Mucosa of descending colon (tissue), 3 donors: ENCODE measurements at regions not wholly inside any gene's neighbourhood (a gene's known extent, or its start where the extent isn't known, plus 50 kb on each side); places are given as distances from the start of the nearest gene placed in this dataset.
"Not testable (repeated sequence)": the region's sequence is repeated elsewhere in the genome, so short reads cannot be mapped to it uniquely, and the experiment has no call there.

Experiments
- ATAC-seq: fragments of 200-7000 bp; cut with Tn5 transposase; one replicate; pipeline ENCODE4 v1.9.1; 2020; ENCODE audit warnings: mild to moderate bottlenecking, moderate library complexity
- DNase-seq, 3 donors: peaks; one replicate each; pipeline ENCODE4 v3.0.0-alpha.2; 2020
- H3K36me3 ChIP-seq: fragments of 200-600 bp; one replicate; pipeline ENCODE4 v1.8.0; 2021; ENCODE audit warnings: low read depth, mild to moderate bottlenecking
- H3K4me1 ChIP-seq: fragments of 200-600 bp; one replicate; pipeline ENCODE4 v1.8.0; 2021; ENCODE audit warnings: low read depth, mild to moderate bottlenecking
- H3K4me3 ChIP-seq: fragments of 200-600 bp; one replicate; pipeline ENCODE4 v1.8.0; 2021; ENCODE audit warnings: mild to moderate bottlenecking
- H3K9me3 ChIP-seq: fragments of 200-600 bp; one replicate; pipeline ENCODE4 v1.8.0; 2021; ENCODE audit warnings: mild to moderate bottlenecking
- intact Hi-C, 2 donors: fragments of 100-400 bp; cut with DNase I in 1 of 2; cut with micrococcal nuclease in 1 of 2; formaldehyde crosslinking; loops; one replicate each; pipeline versions ENCODE4 v1.11.0 to v1.11.1; 2022; cut with DNase I, micrococcal nuclease
- TF ChIP-seq, protein P1 (sequence below): fragments of 200-600 bp; IDR thresholded peaks from one replicate; pipeline ENCODE4 v1.8.0; 2022; ENCODE audit warnings: antibody characterized with exemption, mild to moderate bottlenecking
- donor health status: DM: no; HTN: no; CAD: no; lungs with moderate emphysema.
- donor health status: DM: no; HTN: no; CAD: no.
- donor health status: DM: no; HTN: yes; CAD: no.

DNA sequence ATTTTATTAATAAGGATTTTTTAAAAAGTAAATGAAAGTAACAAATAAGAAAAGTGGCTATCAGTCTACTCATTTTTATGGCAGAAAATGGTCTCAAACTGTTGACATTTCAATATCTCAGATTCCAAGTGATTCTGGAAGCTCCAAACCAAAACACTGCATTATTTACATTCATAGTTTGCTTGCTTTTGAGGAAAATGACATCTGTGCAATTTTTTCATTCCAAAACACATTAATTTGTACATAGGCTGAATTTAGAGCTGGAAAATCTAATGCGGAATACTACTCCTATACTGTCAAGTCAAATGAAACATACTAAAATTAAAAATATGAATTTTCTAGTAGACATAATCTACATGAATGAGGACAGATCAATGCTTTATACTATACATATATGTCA lies 1047.6 kb downstream of the CDH9 start:
- TF ChIP-seq, protein P1, sequence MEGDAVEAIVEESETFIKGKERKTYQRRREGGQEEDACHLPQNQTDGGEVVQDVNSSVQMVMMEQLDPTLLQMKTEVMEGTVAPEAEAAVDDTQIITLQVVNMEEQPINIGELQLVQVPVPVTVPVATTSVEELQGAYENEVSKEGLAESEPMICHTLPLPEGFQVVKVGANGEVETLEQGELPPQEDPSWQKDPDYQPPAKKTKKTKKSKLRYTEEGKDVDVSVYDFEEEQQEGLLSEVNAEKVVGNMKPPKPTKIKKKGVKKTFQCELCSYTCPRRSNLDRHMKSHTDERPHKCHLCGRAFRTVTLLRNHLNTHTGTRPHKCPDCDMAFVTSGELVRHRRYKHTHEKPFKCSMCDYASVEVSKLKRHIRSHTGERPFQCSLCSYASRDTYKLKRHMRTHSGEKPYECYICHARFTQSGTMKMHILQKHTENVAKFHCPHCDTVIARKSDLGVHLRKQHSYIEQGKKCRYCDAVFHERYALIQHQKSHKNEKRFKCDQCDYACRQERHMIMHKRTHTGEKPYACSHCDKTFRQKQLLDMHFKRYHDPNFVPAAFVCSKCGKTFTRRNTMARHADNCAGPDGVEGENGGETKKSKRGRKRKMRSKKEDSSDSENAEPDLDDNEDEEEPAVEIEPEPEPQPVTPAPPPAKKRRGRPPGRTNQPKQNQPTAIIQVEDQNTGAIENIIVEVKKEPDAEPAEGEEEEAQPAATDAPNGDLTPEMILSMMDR = no peak
- Histone ChIP-seq H3K9me3 (peaks cover 59% of the 10 kb centered on the region), H3K4me3 (no peak overlapping the region), H3K4me1 (no peaks in the 10 kb centered on the region), H3K36me3 (no peaks in the 10 kb centered on the region)
- no peak for ATAC-seq
- no peak for DNase-seq
- intact Hi-C loops = no loop called here

DNA sequence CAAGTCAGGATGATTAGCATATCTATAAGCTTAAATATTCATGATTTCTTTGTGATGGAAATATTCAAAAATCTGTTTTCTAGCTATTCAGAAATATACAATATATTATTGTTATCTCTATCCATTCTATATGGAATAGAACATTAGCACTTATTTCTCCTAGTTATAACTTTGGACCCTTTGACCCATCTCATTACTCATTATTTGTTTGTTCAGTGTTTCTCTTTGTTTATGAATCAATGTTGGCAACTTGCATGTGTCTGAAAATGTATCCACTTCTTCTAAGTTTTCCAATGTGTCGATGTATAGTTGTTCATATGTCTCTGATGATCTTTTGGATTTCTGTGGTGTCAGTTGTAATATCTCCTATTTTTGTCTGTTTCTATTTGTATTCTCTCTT lies 1059.3 kb downstream of the CDH9 start:
- intact Hi-C loops = no loop called here
- ATAC-seq (no peak), DNase-seq (no peak)
- H3K36me3 ChIP-seq = no peaks in the 10 kb centered on the region
- TF ChIP-seq, protein P1 = no peak
- no peaks in the 10 kb centered on the region for H3K4me1 ChIP-seq
- H3K9me3 ChIP-seq = peaks cover 45% of the 10 kb centered on the region
- no peak overlapping the region for H3K4me3 ChIP-seq

DNA sequence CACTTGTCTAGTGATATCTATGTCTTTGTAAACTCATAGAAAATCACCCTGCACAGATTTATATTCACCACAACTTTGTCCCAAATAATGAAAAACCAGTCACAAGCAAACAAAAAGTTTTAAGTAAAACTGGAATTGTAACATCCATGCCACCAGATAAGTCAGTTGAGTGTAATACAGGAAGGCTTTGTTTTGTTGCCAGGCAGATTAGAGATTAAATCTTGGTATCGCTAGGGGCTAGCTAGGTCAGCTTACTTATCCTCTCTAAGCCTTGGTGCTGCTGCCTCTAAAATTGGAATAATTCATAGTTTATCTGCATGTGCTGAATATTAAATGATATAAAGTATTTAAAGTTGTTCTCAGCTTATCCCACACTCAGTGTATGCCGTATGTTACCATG lies 1062.5 kb downstream of the CDH9 start:
- DNase-seq (no peak), ATAC-seq (no peak)
- H3K36me3 ChIP-seq = no peaks in the 10 kb centered on the region
- intact Hi-C loops = no loop called here
- H3K9me3 ChIP-seq = peaks cover 34% of the 10 kb centered on the region
- TF ChIP-seq, protein P1 = no peak
- H3K4me3 ChIP-seq = no peak overlapping the region
- no peaks in the 10 kb centered on the region for H3K4me1 ChIP-seq

DNA sequence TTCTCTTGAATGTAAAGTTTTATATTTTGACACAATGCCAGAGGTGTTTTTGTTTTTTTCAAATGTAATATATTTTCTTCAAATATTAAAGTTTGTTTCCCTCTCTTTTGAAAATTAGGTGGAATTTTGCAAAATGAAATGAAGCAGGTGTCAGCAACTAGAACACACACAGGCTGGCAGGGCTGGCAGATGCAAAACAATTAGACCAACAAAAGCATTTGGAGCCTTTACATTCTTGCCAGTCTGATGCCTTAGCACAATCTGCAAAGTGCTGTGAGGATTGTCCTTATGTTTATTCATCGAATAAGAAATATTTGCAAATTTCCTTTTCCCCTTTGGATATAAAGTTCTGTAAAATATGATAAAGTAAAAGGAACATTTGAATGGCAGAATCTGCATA lies 1063.9 kb downstream of the CDH9 start:
- intact Hi-C loops = no loop called here
- no peaks in the 10 kb centered on the region for H3K36me3 ChIP-seq
- ATAC-seq = no peak
- no peaks in the 10 kb centered on the region for H3K4me1 ChIP-seq
- peaks cover 32% of the 10 kb centered on the region for H3K9me3 ChIP-seq
- TF ChIP-seq, protein P1 = no peak
- no peak for DNase-seq
- H3K4me3 ChIP-seq = no peak overlapping the region

DNA sequence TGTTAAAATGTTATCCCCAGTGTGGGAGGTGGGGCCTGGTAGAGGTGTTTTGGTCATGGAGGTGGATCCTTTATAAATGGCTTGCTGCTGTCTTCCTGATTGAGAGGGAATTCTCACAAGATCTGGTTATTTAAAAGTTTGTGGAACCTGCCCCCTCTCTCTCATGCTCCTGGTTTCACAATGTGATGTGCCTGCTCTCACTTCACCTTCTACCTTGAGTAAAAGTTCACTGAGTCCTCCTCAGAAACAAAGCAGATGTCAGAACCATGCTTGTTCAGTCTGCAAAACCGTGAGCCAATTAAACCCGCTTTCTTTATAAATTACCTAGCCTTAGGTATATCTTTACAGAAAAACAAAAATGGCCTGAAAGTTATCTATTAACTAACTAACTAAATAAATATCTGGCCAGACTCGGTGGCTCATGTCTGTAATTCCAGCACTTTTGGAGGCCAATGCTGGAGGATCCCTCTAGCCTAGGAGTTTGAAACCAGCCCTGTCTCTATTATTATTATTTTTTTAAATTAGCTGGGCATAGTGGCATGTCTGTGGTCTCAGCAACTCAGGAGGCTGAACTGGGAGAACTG lies 1067.4 kb downstream of the CDH9 start:
- DNase-seq (no peak), ATAC-seq (no peak)
- Histone ChIP-seq H3K4me1 (no peaks in the 10 kb centered on the region), H3K4me3 (no peak overlapping the region), H3K9me3 (peaks cover 43% of the 10 kb centered on the region), H3K36me3 (no peaks in the 10 kb centered on the region)
- TF ChIP-seq, protein P1 = no peak
- intact Hi-C loops = no loop called here

DNA sequence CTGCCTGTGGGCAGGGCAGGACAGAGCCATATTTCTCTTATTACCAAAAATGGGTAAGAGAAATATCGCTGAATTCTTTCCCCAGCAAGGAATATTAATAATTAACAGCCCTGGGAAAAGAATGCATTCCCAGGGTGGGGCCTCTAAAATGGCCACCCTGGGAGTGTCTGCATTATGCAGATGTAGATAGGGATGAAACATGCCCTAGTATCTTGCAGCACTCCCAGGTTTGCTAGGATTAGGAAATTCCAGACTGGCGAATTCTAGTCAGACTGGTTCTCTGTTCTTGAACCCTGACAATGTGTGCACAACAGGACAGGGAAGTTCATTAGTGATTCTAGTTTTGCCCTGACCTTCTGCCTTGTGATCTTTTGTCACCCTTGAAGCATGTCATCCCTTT lies 1069.3 kb downstream of the CDH9 start:
- H3K9me3 ChIP-seq = peaks cover 62% of the 10 kb centered on the region
- H3K4me3 ChIP-seq, H3K36me3 ChIP-seq, H3K4me1 ChIP-seq, ATAC-seq, DNase-seq, intact Hi-C loops: not testable (repeated sequence)
